PC-3 (cell line): ENCODE measurements at regions not wholly inside any gene's neighbourhood (a gene's known extent, or its start where the extent isn't known, plus 50 kb on each side); places are given as distances from the start of the nearest gene placed in this dataset.

Experiments
- ATAC-seq: fragments of 200-7000 bp; cut with Tn5 transposase; 2 replicates; pipeline ENCODE4 v1.9.1; 2020; ENCODE audit warnings: mild to moderate bottlenecking, moderate library complexity
- BruUV-seq: library from RNA; stranded (reverse); fragments of 400-500 nt; replicated peaks from 2 replicates; lab custom pipeline; 2021; lab: Mats Ljungman, UMichigan
- CTCF ChIA-PET: fragments of 300-600 bp; sonication (Branson Sonifier 250); formaldehyde crosslinking; loops from one replicate; lab custom pipeline; 2022; ENCODE audit warnings: antibody characterized with exemption; lab: Charles Lee
- POLR2A ChIA-PET: fragments of 300-600 bp; sonication (Branson Sonifier 250); formaldehyde crosslinking; loops from one replicate; lab custom pipeline; 2022; ENCODE audit warnings: antibody characterized with exemption; ENCODE audit not compliant: unreplicated experiment; lab: Charles Lee
- DNase-seq: peaks from one replicate; pipeline ENCODE4 v3.0.0-alpha.2; 2015
- H2AFZ ChIP-seq: fragments of 300-600 bp; sonication (generic); 2 replicates; pipeline ENCODE4 v1.6.0; 2016; ENCODE audit warnings: antibody characterized with exemption, low read length
- H3F3A ChIP-seq: fragments of 300-600 bp; sonication (generic); one replicate; pipeline ENCODE4 v1.6.0; 2017; ENCODE audit warnings: antibody characterized with exemption, low read length, control low read depth, mild to moderate bottlenecking; ENCODE audit not compliant: unreplicated experiment
- H3K27ac ChIP-seq: fragments of 300-600 bp; sonication (generic); 2 replicates; pipeline ENCODE4 v1.5.1; 2016; ENCODE audit warnings: mild to moderate bottlenecking, low read length
- H3K27me3 ChIP-seq: fragments of 300-600 bp; sonication (generic); 2 replicates; pipeline ENCODE4 v1.6.1; 2016; ENCODE audit warnings: low read length, mixed read lengths
- H3K36me3 ChIP-seq: fragments of 300-600 bp; sonication (generic); 2 replicates; pipeline ENCODE4 v1.6.1; 2016; ENCODE audit warnings: low read depth, mixed run types, low read length, mixed read lengths
- H3K4me1 ChIP-seq: fragments of 300-600 bp; sonication (generic); 2 replicates; pipeline ENCODE4 v1.5.1; 2016; ENCODE audit warnings: low read length; ENCODE audit not compliant: insufficient read depth
- H3K4me2 ChIP-seq: fragments of 300-600 bp; sonication (generic); 2 replicates; pipeline ENCODE4 v1.6.0; 2016; ENCODE audit warnings: low read length
- H3K4me3 ChIP-seq: fragments of 300-600 bp; sonication (generic); 2 replicates; pipeline ENCODE4 v1.5.1; 2016; ENCODE audit warnings: mild to moderate bottlenecking, low read length, mixed read lengths
- H3K79me2 ChIP-seq: fragments of 300-600 bp; sonication (generic); 2 replicates; pipeline ENCODE4 v1.6.1; 2017; ENCODE audit warnings: low read length, mixed read lengths
- H3K9ac ChIP-seq: fragments of 300-600 bp; sonication (generic); 2 replicates; pipeline ENCODE4 v1.6.0; 2016; ENCODE audit warnings: mild to moderate bottlenecking, low read length
- H3K9me2 ChIP-seq: fragments of 300-600 bp; sonication (generic); replicated peaks from 2 replicates; pipeline ENCODE4 v1.6.1; 2016; ENCODE audit warnings: mixed run types, low read length, mixed read lengths
- H3K9me3 ChIP-seq: fragments of 300-600 bp; sonication (generic); 2 replicates; pipeline ENCODE4 v1.6.1; 2016; ENCODE audit warnings: low read length, mixed read lengths
- H4K20me1 ChIP-seq: fragments of 300-600 bp; sonication (generic); 2 replicates; pipeline ENCODE4 v1.6.1; 2016; ENCODE audit warnings: low read length, mixed read lengths
- EZH2 ChIP-seq: fragments of 300-600 bp; sonication (generic); IDR thresholded peaks from one replicate; pipeline ENCODE4 v1.6.1; 2017; ENCODE audit warnings: antibody characterized with exemption, mild to moderate bottlenecking, low read length; ENCODE audit not compliant: unreplicated experiment
- EZH2phosphoT487 ChIP-seq: fragments of 300-600 bp; sonication (generic); IDR thresholded peaks from 2 replicates; pipeline ENCODE4 v1.6.1; 2018; ENCODE audit warnings: mild to moderate bottlenecking, antibody characterized with exemption, low read length, borderline replicate concordance
- intact Hi-C: fragments of 100-400 bp; cut with micrococcal nuclease; formaldehyde crosslinking; loops from 2 replicates; pipeline ENCODE4 v1.9.0; 2023
- TF ChIP-seq, protein P1 (sequence below): fragments of 300-600 bp; sonication (generic); conservative IDR thresholded peaks from 2 replicates; pipeline ENCODE4 v1.5.1; 2017; ENCODE audit warnings: antibody characterized with exemption, low read depth, mild to moderate bottlenecking, low read length

GRCh38 chr2:164368896-164369295 lies 252.4 kb downstream of the GRB14 start:
- Histone ChIP-seq H3K79me2 (no peaks in the 10 kb centered on the region), H3K36me3 (no peaks in the 10 kb centered on the region), H3K27me3 (0 out of 2 replicates have a peak, but pooled peaks cover 4% of the 10 kb centered on the region), H3K9me3 (no peaks in the 10 kb centered on the region), H3K4me1 (no peaks in the 10 kb centered on the region), H3K9ac (no peak overlapping the region), H3K4me3 (no peak overlapping the region), H2AFZ (no peak overlapping the region), H4K20me1 (no peaks in the 10 kb centered on the region), H3K4me2 (no peak overlapping the region), H3F3A (no peaks in the 10 kb centered on the region), H3K27ac (no peak overlapping the region), H3K9me2 (no peaks in the 10 kb centered on the region)
- TF ChIP-seq, protein P1, sequence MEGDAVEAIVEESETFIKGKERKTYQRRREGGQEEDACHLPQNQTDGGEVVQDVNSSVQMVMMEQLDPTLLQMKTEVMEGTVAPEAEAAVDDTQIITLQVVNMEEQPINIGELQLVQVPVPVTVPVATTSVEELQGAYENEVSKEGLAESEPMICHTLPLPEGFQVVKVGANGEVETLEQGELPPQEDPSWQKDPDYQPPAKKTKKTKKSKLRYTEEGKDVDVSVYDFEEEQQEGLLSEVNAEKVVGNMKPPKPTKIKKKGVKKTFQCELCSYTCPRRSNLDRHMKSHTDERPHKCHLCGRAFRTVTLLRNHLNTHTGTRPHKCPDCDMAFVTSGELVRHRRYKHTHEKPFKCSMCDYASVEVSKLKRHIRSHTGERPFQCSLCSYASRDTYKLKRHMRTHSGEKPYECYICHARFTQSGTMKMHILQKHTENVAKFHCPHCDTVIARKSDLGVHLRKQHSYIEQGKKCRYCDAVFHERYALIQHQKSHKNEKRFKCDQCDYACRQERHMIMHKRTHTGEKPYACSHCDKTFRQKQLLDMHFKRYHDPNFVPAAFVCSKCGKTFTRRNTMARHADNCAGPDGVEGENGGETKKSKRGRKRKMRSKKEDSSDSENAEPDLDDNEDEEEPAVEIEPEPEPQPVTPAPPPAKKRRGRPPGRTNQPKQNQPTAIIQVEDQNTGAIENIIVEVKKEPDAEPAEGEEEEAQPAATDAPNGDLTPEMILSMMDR, result no peak
- TF ChIP-seq EZH2, result no peak
- no peak for TF ChIP-seq EZH2phosphoT487
- ChIA-PET POLR2A (no interaction called here), CTCF (no interaction called here)
- no peak for ATAC-seq
- intact Hi-C loops, result no loop called here
- BruUV-seq, result no TSS peak
- DNase-seq, result no peak

DNA sequence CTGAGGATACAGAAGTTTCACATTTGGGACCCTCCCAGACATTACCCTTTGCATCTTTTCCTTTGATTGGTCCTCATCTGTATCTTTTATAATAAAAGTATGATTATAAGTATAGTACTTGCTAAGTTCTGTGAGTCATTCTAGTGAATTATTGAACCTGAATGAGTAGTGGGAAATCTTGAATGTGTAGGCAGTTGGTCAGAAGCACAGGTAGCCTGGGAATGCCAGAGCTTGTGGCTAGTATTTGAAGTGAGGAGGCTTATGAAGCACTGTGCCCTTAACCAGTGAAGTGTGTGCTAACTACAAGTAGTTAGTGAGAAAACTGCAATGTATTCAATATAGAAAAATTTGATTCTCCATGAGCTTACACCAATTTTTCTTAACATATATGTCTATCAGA lies 257.6 kb downstream of the GRB14 start:
- no peaks in the 10 kb centered on the region for H3K9me3 ChIP-seq
- no peak overlapping the region for H3K4me2 ChIP-seq
- ATAC-seq (no peak), DNase-seq (no peak)
- H3K79me2 ChIP-seq, result no peaks in the 10 kb centered on the region
- ChIA-PET CTCF (no interaction called here), POLR2A (no interaction called here)
- H3K9me2 ChIP-seq, result no peaks in the 10 kb centered on the region
- H3K9ac ChIP-seq, result no peak overlapping the region
- H2AFZ ChIP-seq, result no peak overlapping the region
- TF ChIP-seq EZH2 (no peak), EZH2phosphoT487 (no peak)
- TF ChIP-seq, protein P1, result no peak
- H3K36me3 ChIP-seq, result no peaks in the 10 kb centered on the region
- no peaks in the 10 kb centered on the region for H4K20me1 ChIP-seq
- H3F3A ChIP-seq, result no peaks in the 10 kb centered on the region
- H3K27me3 ChIP-seq, result peaks cover 24% of the 10 kb centered on the region
- no peak overlapping the region for H3K27ac ChIP-seq
- BruUV-seq, result no TSS peak
- intact Hi-C loops, result no loop called here
- H3K4me3 ChIP-seq, result no peak overlapping the region
- H3K4me1 ChIP-seq, result no peaks in the 10 kb centered on the region

DNA sequence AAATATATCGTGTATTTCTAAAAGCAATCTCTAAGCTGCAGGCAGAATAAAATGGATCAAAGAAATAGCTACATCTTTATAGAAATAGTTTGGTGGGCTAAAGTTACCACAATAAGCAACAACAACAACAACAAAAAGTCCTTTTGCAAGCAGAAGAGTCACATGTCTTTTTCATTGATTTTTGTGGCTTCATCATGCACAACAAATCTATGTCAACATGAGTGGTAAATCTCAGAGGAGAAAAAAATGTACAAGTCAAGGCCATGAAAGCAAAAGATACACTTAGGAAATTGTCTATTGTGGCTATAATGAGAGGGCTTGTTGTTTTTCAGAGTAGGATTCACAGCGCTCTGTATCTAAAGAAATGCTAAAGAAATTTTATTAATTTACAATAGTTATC lies 269.7 kb downstream of the GRB14 start:
- ATAC-seq, result no peak
- no peak overlapping the region for H3K27ac ChIP-seq
- intact Hi-C loops, result no loop called here
- H3K9me2 ChIP-seq, result no peaks in the 10 kb centered on the region
- CTCF ChIA-PET, result no interaction called here
- no peak overlapping the region for H3K4me3 ChIP-seq
- no TSS peak for BruUV-seq
- no peaks in the 10 kb centered on the region for H4K20me1 ChIP-seq
- no peak overlapping the region for H2AFZ ChIP-seq
- no peaks in the 10 kb centered on the region for H3K36me3 ChIP-seq
- H3K27me3 ChIP-seq, result peaks cover 47% of the 10 kb centered on the region
- POLR2A ChIA-PET, result no interaction called here
- H3K9me3 ChIP-seq, result no peaks in the 10 kb centered on the region
- TF ChIP-seq EZH2 (no peak), EZH2phosphoT487 (no peak)
- TF ChIP-seq, protein P1, result no peak
- no peak overlapping the region for H3K4me2 ChIP-seq
- no peak overlapping the region for H3K9ac ChIP-seq
- no peaks in the 10 kb centered on the region for H3K4me1 ChIP-seq
- DNase-seq, result no peak
- no peaks in the 10 kb centered on the region for H3K79me2 ChIP-seq
- H3F3A ChIP-seq, result no peaks in the 10 kb centered on the region
